ENCODE measurements at regions not wholly inside any gene's neighbourhood (a gene's known extent, or its start where the extent isn't known, plus 50 kb on each side); places are given as distances from the start of the nearest gene placed in this dataset.

GRCh38 chr2:107384422-107384821, 442.3 kb upstream of the RGPD4 start:
- no peak for DNase-seq (ENCODE audit: low spot score)

DNA sequence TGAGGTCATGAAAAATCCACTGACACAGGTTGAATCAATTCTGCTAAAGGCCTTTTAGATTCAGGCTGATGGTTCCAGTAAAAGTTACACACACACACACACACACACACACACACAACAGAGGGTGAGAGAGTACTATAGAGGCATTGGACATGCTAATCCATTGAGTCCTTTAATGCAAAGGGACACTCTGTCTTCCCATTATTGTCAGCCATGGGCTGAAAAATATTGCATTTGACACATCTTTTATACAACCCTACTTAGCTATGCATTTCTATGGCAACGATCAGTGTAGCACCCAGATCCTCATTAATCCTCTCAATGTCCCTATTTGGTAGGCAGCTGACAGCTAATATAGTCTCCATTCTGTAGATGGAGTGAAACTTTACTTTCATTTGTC, 440.8 kb upstream of the RGPD4 start:
- DNase-seq (ENCODE audit: low spot score), result no peak

GRCh38 chr2:107392241-107392704, 434.4 kb upstream of the RGPD4 start:
- DNase-seq (ENCODE audit: low spot score), result no peak

DNA sequence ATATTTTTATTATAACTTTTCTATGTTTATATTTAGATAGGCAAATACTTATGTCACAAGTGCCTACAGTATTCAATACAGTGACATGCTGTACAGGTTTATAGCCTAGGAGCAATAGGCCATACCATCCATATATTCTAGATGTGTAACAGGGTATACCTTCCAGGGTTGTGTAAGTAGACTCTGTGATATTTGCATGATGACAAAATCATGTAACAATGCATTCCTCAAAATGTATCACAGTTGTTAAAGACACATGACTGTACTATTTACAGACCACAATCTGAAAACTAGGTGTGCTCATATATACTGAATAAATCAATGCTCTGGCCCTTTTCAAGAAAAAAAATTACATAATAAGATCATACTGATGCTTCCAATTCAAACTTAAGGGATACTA, 433.2 kb upstream of the RGPD4 start:
- DNase-seq (ENCODE audit: low spot score), result no peak

GRCh38 chr2:107398683-107399082, 428.0 kb upstream of the RGPD4 start:
- no peak for DNase-seq (ENCODE audit: low spot score)

DNA sequence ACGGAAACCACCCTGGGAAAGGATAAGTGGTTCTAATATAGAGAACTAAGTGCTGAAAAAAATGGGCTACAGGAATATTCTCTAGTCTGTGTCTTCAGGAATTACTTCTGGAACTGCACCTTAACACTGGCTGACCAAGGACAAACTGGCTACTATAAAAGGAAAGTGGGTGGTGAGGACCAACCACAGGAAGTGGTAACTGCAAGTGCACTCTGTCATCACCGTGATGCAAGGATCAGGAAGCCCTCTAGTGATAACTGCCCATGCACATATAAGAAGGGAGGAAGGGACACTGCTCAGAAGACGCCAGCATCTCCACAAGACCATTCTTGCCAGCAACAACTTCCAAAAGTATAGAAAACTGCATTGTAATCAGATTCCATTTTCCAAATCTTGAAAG, 424.4 kb upstream of the RGPD4 start:
- DNase-seq (ENCODE audit: low spot score), result no peak

- DNase-seq (ENCODE audit: low spot score), result no peak
Measured at GRCh38 chr2:107405261-107405660, 421.4 kb upstream of the RGPD4 start.

DNA sequence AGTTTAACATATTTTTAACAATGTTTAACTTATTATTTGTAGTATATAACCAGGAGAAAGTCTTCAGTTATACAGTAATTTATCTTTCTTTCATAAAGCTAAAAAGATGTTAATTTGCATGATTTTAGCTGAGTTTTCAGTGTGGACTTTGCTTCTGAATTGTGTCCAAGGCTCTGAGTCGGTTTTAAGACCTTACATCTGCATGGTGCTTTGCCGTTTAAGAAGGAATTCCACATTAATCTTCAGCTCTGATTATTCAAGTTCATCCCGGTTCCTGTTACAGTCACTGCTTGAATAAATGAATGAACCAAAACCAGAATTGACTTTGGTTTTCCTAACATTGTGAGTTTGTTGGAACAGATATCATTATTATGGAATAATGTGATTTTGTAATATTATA, 419.7 kb upstream of the RGPD4 start:
- no peak for DNase-seq (ENCODE audit: low spot score)

GRCh38 chr2:107407974-107408373, 418.7 kb upstream of the RGPD4 start:
- DNase-seq (ENCODE audit: low spot score), result no peak

- DNase-seq (ENCODE audit: low spot score), result no peak
Measured at GRCh38 chr2:107411267-107411666, 415.4 kb upstream of the RGPD4 start.

GRCh38 chr2:107412209-107412904, 414.3 kb upstream of the RGPD4 start:
- DNase-seq (ENCODE audit: low spot score), result peak; percentile 28

DNA sequence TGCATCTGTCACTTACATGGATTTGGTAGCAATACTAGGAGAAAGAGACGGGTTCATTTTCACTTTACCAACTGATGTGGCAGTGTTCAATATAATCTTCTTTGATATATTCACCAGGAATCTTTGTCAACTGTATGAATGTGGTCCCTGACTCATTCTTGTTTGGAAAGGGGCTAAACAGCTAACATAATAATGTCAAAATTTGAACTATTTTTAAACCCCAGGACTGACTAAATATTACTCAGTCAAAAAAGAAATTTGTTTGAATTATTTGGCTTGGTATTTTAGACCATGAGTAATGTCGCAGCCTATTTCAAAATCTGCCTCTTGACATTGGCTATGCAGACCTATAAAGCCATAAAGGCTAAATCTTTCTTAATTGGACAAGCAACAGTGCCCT, 413.7 kb upstream of the RGPD4 start:
- DNase-seq (ENCODE audit: low spot score), result peak; percentile 29

- DNase-seq (ENCODE audit: low spot score), result no peak
Measured at GRCh38 chr2:107414376-107414775, 412.3 kb upstream of the RGPD4 start.

DNA sequence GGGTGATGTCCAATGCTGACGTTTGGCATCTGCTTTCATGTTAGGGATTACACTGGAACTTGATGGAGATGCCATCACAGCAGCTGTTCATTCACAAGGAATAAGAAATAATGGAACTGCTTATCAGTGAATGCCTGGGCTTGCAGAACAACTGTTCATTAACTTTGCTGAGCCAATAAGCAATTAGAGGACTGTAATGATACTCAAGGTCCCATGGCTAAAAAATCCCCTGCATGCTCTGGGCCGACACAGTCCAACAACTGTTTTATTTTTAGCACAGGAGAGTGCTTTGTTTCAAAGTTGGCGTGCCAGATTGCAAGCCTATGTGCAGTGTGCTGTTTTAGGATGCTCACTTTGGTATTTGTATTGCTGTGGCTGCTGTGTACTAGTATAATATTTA, 408.0 kb upstream of the RGPD4 start:
- DNase-seq (ENCODE audit: low spot score), result no peak

- DNase-seq (ENCODE audit: low spot score), result no peak
Measured at GRCh38 chr2:107419191-107419590, 407.5 kb upstream of the RGPD4 start.

DNA sequence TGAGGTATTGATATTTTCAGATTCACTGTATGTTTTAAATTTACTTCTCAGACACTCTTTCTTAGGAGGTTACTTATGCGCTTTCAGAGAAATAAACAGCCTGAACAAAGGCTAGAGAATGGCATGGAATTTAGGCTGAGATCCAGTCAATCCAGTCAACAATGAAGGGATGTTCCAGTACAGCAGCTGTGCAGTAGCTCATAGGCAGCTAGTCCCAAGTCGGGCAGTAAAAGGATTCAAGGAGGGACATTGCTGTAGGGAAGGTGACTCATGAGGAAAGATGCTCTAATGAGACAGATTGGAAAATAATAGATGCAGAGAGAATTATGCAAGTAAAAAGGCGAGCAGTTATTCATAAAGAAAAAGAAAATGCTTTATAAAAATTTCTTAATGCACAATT, 397.9 kb upstream of the RGPD4 start:
- no peak for DNase-seq (ENCODE audit: low spot score)

DNA sequence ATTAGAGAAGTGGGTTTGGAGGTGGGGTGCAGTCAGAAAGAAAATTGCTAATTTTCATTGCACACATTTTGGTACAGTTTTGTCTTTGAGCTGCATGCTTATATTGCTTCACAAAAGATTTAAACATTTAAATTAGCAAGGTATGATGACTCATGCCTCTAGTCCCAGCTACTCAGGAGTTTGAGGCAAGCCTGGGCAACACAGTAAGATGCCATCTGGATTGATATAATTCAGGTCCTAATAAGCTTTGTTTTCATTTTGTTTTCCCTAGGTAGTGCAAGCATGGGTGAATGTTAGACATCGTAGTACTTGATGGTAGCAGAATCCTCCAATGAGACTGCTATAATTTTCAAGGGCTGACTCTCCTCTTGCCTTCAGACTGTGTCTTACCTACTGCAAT, 396.7 kb upstream of the RGPD4 start:
- DNase-seq (ENCODE audit: low spot score), result no peak

DNA sequence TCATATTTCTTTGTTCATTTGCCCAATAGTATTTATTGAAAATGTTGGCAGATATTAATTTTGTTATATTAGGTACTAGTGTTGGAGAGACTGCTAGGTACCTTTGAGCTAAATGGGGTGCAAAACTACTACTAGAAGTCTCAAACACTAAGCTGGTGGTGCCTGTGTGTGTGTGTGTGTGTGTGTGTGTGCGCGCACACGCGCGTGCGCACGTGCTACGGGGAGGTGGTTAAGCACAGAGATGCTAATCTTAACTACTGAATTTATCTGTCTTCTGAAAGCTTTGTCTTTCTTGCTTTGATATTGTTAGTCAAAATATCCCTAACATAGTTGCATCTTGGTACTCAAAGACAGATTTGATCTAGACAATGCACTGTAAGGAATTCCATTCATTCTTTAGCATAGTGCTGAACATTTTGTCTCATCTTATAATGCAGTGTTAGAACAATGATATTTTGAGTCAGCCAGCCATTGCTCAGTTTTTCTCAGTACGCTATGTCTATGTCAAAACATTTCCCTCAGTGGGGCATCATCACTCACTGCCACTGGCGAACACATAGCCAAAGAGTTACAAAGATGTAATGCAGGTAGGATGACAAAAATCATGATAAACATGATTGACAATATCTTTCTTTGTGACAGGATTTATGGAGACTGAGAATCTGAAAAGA, 396.0 kb upstream of the RGPD4 start:
- DNase-seq (ENCODE audit: low spot score), result no peak

GRCh38 chr2:107436281-107436680, 390.4 kb upstream of the RGPD4 start:
- no peak for DNase-seq (ENCODE audit: low spot score)

DNA sequence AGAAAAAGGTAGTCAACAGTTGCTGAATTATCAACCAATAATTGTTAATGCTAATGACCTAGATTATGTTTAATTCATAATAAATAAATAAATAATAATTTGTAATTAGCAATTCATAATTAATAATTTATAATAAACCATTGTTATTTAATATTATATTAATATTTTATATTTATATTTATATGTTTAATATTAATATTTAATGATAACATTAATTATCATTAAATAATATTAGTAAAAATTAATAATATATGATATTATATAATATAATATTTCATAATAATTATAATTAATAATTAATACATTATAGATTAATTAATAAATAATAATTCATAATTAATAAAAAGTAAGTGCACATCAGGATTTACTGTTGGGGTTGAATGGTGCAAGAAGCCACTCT, 389.4 kb upstream of the RGPD4 start:
- no peak for DNase-seq (ENCODE audit: low spot score)

DNA sequence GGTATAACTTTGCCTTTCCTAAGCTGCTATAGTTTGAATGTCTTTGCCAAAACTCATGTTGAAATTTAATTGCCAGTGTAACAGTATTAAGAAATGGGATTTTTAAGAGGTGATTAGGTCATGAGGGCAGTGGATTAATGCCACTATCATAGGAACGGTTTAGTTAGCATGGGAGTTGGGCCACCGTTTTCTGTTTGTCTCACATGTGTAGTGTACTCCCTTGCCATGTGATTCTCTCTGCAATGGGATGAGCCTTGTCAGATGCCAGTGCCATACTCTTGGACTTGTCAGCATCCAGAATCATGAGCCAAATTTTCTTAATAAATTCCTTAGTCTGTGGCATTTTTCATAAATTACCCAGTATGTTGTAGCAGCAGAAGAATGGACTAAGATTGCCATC, 388.9 kb upstream of the RGPD4 start:
- DNase-seq (ENCODE audit: low spot score), result no peak

GRCh38 chr2:107448160-107448559, 378.5 kb upstream of the RGPD4 start:
- DNase-seq (ENCODE audit: low spot score), result no peak

- no peak for DNase-seq (ENCODE audit: low spot score)
Measured at GRCh38 chr2:107461301-107461700, 365.4 kb upstream of the RGPD4 start.

- no peak for DNase-seq (ENCODE audit: low spot score)
Measured at GRCh38 chr2:107462181-107462580, 364.5 kb upstream of the RGPD4 start.
